Colonic mucosa (tissue), 4 donors: ENCODE measurements at regions not wholly inside any gene's neighbourhood (a gene's known extent, or its start where the extent isn't known, plus 50 kb on each side); places are given as distances from the start of the nearest gene placed in this dataset.

ENCODE experiments used
- DNase-seq: peaks from one replicate; pipeline ENCODE4 v3.0.0-alpha.2; 2020
- H3K27ac ChIP-seq: fragments of 200-600 bp; one replicate; pipeline ENCODE4 v1.8.0; 2021
- H3K27me3 ChIP-seq: fragments of 200-600 bp; one replicate; pipeline ENCODE4 v1.8.0; 2021
- H3K36me3 ChIP-seq: fragments of 200-600 bp; one replicate; pipeline ENCODE4 v1.8.0; 2021
- H3K4me1 ChIP-seq: fragments of 200-600 bp; one replicate; pipeline ENCODE4 v1.8.0; 2021; ENCODE audit warnings: mild to moderate bottlenecking
- H3K4me3 ChIP-seq: fragments of 200-600 bp; one replicate; pipeline ENCODE4 v1.8.0; 2021
- H3K9ac ChIP-seq, 2 donors: one replicate each; pipeline ENCODE4 v1.7.0; 2013; ENCODE audit warnings: control low read depth in 2 of 2, low read depth in 2 of 2, low read length in 2 of 2
- H3K9me3 ChIP-seq: fragments of 200-600 bp; one replicate; pipeline ENCODE4 v1.8.0; 2021
- CTCF ChIP-seq: fragments of 200-600 bp; IDR thresholded peaks from one replicate; pipeline ENCODE4 v1.8.0; 2022; ENCODE audit warnings: antibody characterized with exemption, mild to moderate bottlenecking
- intact Hi-C: fragments of 100-400 bp; cut with DNase I; formaldehyde crosslinking; loops from one replicate; pipeline ENCODE4 v1.14.1; 2022
- donor health status: healthy.
- donor health status: DM: no; HTN: no; CAD: no.
- donor health status: DM: no; HTN: no; CAD: no.

- peak overlapping the region; percentile 11 for H3K4me3 ChIP-seq
- no peaks in the 10 kb centered on the region for H3K9me3 ChIP-seq
- no peaks in the 10 kb centered on the region for H3K36me3 ChIP-seq
- peak; percentile 80 for DNase-seq
- no peak for TF ChIP-seq CTCF
- no peaks in the 10 kb centered on the region for H3K27me3 ChIP-seq
- H3K27ac ChIP-seq: peak overlapping the region; percentile 67
- H3K4me1 ChIP-seq: no peaks in the 10 kb centered on the region
- intact Hi-C loops: no loop called here
- H3K9ac ChIP-seq: peak overlapping the region; percentile 4 to 44
These were observed 92.0 kb upstream of the INSIG1 start for GRCh38 chr7:155205368-155206317.

GRCh38 chr7:155206318-155207020 is 91.2 kb upstream of the INSIG1 start:
- H3K27ac ChIP-seq: peak overlapping the region; percentile 67
- no peak for TF ChIP-seq CTCF
- no peaks in the 10 kb centered on the region for H3K27me3 ChIP-seq
- DNase-seq: peak; percentile 39
- H3K4me3 ChIP-seq: no peak overlapping the region
- intact Hi-C loops: no loop called here
- H3K36me3 ChIP-seq: no peaks in the 10 kb centered on the region
- H3K4me1 ChIP-seq: no peaks in the 10 kb centered on the region
- peak overlapping the region; percentile 4 to 44 for H3K9ac ChIP-seq
- H3K9me3 ChIP-seq: no peaks in the 10 kb centered on the region

GRCh38 chr7:155207326-155208002 is 90.2 kb upstream of the INSIG1 start:
- Histone ChIP-seq H3K4me3 (no peak overlapping the region), H3K4me1 (no peaks in the 10 kb centered on the region), H3K9ac (no peak overlapping the region), H3K9me3 (no peaks in the 10 kb centered on the region), H3K36me3 (no peaks in the 10 kb centered on the region), H3K27ac (no peak overlapping the region), H3K27me3 (no peaks in the 10 kb centered on the region)
- no peak for DNase-seq
- no peak for TF ChIP-seq CTCF
- intact Hi-C loops: no loop called here

- no peak overlapping the region for H3K27ac ChIP-seq
- H3K4me3 ChIP-seq: no peak overlapping the region
- H3K9ac ChIP-seq: no peak overlapping the region
- no peaks in the 10 kb centered on the region for H3K4me1 ChIP-seq
- no peak for TF ChIP-seq CTCF
- intact Hi-C loops: no loop called here
- H3K27me3 ChIP-seq: no peaks in the 10 kb centered on the region
- DNase-seq: no peak
- no peaks in the 10 kb centered on the region for H3K9me3 ChIP-seq
- no peaks in the 10 kb centered on the region for H3K36me3 ChIP-seq
These were observed 88.8 kb upstream of the INSIG1 start for GRCh38 chr7:155208681-155209477.
